HepG2 (cell line): ENCODE measurements at regions not wholly inside any gene's neighbourhood (a gene's known extent, or its start where the extent isn't known, plus 50 kb on each side); places are given as distances from the start of the nearest gene placed in this dataset.
"Not testable (repeated sequence)": the region's sequence is repeated elsewhere in the genome, so short reads cannot be mapped to it uniquely, and the experiment has no call there.

Experiments used
- HOXA3 ChIP-seq: sonication (generic); formaldehyde crosslinking; IDR thresholded peaks from 2 replicates; pipeline ENCODE4 v1.5.0; 2020; ENCODE audit warnings: missing genetic modification reagents
- RAD51 ChIP-seq: fragments of 450-650 bp; IDR thresholded peaks from 2 replicates; pipeline ENCODE4 v1.6.1; 2016; ENCODE audit warnings: borderline replicate concordance

DNA sequence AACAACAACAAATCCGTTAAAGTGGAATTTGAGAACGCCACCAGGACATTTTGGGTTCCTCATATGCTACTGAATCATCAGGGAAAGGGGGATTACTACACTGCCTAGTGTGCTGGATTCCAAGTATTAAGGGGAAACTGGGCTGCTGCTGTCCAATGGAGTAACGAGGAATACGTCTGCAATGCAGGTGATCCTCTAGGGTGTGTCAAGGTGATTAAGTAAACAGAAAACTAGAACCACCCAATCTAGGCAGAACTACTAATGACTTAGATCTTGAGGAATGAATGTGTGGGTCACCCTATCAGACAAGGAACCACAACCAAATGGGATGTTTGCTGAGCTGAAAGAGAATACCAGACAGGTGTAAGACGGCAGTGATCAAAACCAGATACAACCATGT lies 99.3 kb upstream of the FAM25C start:
- TF ChIP-seq HOXA3 (CRISPR knock-in tag); RAD51: not testable (repeated sequence)
